NCI-H748 (cell line): ENCODE measurements at regions not wholly inside any gene's neighbourhood (a gene's known extent, or its start where the extent isn't known, plus 50 kb on each side); places are given as distances from the start of the nearest gene placed in this dataset.

Experiments
- DNase-seq: peaks from one replicate; lab custom pipeline; 2025; ENCODE audit not compliant: unreplicated experiment; lab: John Stamatoyannopoulos, UW

- DNase-seq = no peak
These were observed 296.2 kb downstream of the HS3ST1 start for GRCh38 chr4:11132478-11132877.

- no peak for DNase-seq
These were observed 297.2 kb downstream of the HS3ST1 start for GRCh38 chr4:11131491-11131890.

- DNase-seq = no peak
These were observed 298.3 kb downstream of the HS3ST1 start for GRCh38 chr4:11130195-11130970.

GRCh38 chr4:11120435-11120834 lies 308.3 kb downstream of the HS3ST1 start:
- DNase-seq = no peak

- no peak for DNase-seq
These were observed 309.2 kb downstream of the HS3ST1 start for GRCh38 chr4:11119474-11119873.

- DNase-seq = no peak
These were observed 310.2 kb downstream of the HS3ST1 start for GRCh38 chr4:11118513-11118912.

GRCh38 chr4:11116940-11117339 lies 311.8 kb downstream of the HS3ST1 start:
- peak; percentile 70 for DNase-seq

- DNase-seq = peak; percentile 38
These were observed 316.8 kb downstream of the HS3ST1 start for GRCh38 chr4:11111876-11112275.

- no peak for DNase-seq
These were observed 317.3 kb downstream of the HS3ST1 start for GRCh38 chr4:11111370-11111769.

- no peak for DNase-seq
These were observed 321.9 kb downstream of the HS3ST1 start for GRCh38 chr4:11106759-11107158.

GRCh38 chr4:11106190-11106589 lies 322.5 kb downstream of the HS3ST1 start:
- DNase-seq = no peak

GRCh38 chr4:11105715-11106114 lies 323.0 kb downstream of the HS3ST1 start:
- no peak for DNase-seq

GRCh38 chr4:11098461-11098860 lies 330.2 kb downstream of the HS3ST1 start:
- no peak for DNase-seq

- no peak for DNase-seq
These were observed 331.0 kb downstream of the HS3ST1 start for GRCh38 chr4:11097725-11098124.

GRCh38 chr4:11081006-11081405 lies 347.7 kb downstream of the HS3ST1 start:
- no peak for DNase-seq

- no peak for DNase-seq
These were observed 349.5 kb downstream of the HS3ST1 start for GRCh38 chr4:11079171-11079570.

GRCh38 chr4:11074581-11075241 lies 354.0 kb downstream of the HS3ST1 start:
- DNase-seq = peak; percentile 15

- DNase-seq = no peak
These were observed 355.1 kb downstream of the HS3ST1 start for GRCh38 chr4:11073621-11074051.

GRCh38 chr4:11072999-11073398 lies 355.7 kb downstream of the HS3ST1 start:
- DNase-seq = no peak

- DNase-seq = no peak
These were observed 356.2 kb downstream of the HS3ST1 start for GRCh38 chr4:11072463-11072862.

GRCh38 chr4:11070813-11071212 lies 357.9 kb downstream of the HS3ST1 start:
- no peak for DNase-seq

GRCh38 chr4:11069581-11070211 lies 359.0 kb downstream of the HS3ST1 start:
- no peak for DNase-seq
